HG03378 (cell line): ENCODE measurements at regions not wholly inside any gene's neighbourhood (a gene's known extent, or its start where the extent isn't known, plus 50 kb on each side); places are given as distances from the start of the nearest gene placed in this dataset.

Experiments used
- ATAC-seq: cut with Tn5 transposase; IDR thresholded peaks from one replicate; pipeline ENCODE4 v1.9.1; 2021; ENCODE audit warnings: mild to moderate bottlenecking, moderate library complexity; ENCODE audit not compliant: unreplicated experiment

GRCh38 chr21:27146268-27146667 is 179.4 kb upstream of the ADAMTS5 start:
- ATAC-seq, result no peak

- no peak for ATAC-seq
Observed at GRCh38 chr21:27145134-27145798, 178.4 kb upstream of the ADAMTS5 start.

- ATAC-seq, result no peak
Observed at GRCh38 chr21:27143476-27143875, 176.6 kb upstream of the ADAMTS5 start.

- no peak for ATAC-seq
Observed at GRCh38 chr21:27139526-27139925, 172.6 kb upstream of the ADAMTS5 start.

- ATAC-seq, result no peak
Observed at GRCh38 chr21:27134516-27134915, 167.6 kb upstream of the ADAMTS5 start.

GRCh38 chr21:27132266-27132665 is 165.4 kb upstream of the ADAMTS5 start:
- no peak for ATAC-seq

GRCh38 chr21:27130154-27130553 is 163.3 kb upstream of the ADAMTS5 start:
- no peak for ATAC-seq

- ATAC-seq, result no peak
Observed at GRCh38 chr21:27129694-27130093, 162.8 kb upstream of the ADAMTS5 start.

- no peak for ATAC-seq
Observed at GRCh38 chr21:27129215-27129614, 162.3 kb upstream of the ADAMTS5 start.

- no peak for ATAC-seq
Observed at GRCh38 chr21:27126140-27126539, 159.3 kb upstream of the ADAMTS5 start.

- ATAC-seq, result no peak
Observed at GRCh38 chr21:27122686-27123085, 155.8 kb upstream of the ADAMTS5 start.

GRCh38 chr21:27114111-27114510 is 147.2 kb upstream of the ADAMTS5 start:
- ATAC-seq, result no peak

GRCh38 chr21:27112186-27112585 is 145.3 kb upstream of the ADAMTS5 start:
- no peak for ATAC-seq

GRCh38 chr21:27110956-27111355 is 144.1 kb upstream of the ADAMTS5 start:
- no peak for ATAC-seq

GRCh38 chr21:27108701-27109100 is 141.8 kb upstream of the ADAMTS5 start:
- no peak for ATAC-seq

- ATAC-seq, result no peak
Observed at GRCh38 chr21:27108228-27108627, 141.3 kb upstream of the ADAMTS5 start.

- ATAC-seq, result no peak
Observed at GRCh38 chr21:27104846-27105431, 138.1 kb upstream of the ADAMTS5 start.

- no peak for ATAC-seq
Observed at GRCh38 chr21:27103768-27104167, 136.9 kb upstream of the ADAMTS5 start.

GRCh38 chr21:27101523-27101922 is 134.6 kb upstream of the ADAMTS5 start:
- no peak for ATAC-seq

- ATAC-seq, result no peak
Observed at GRCh38 chr21:27094184-27094948, 127.5 kb upstream of the ADAMTS5 start.

GRCh38 chr21:27086630-27087029 is 119.7 kb upstream of the ADAMTS5 start:
- ATAC-seq, result no peak

GRCh38 chr21:27086186-27086585 is 119.3 kb upstream of the ADAMTS5 start:
- ATAC-seq, result no peak
